GM10266 (cell line): ENCODE measurements at regions not wholly inside any gene's neighbourhood (a gene's known extent, or its start where the extent isn't known, plus 50 kb on each side); places are given as distances from the start of the nearest gene placed in this dataset.

ENCODE experiments used
- DNase-seq: peaks from one replicate; pipeline ENCODE4 v3.0.0; 2012; ENCODE audit errors: extremely low spot score
- CTCF ChIP-seq: IDR thresholded peaks from 2 replicates; pipeline ENCODE4 v1.5.1; 2012; ENCODE audit warnings: mild to moderate bottlenecking, low read depth; ENCODE audit not compliant: control insufficient read depth, insufficient read depth; ENCODE audit errors: missing control alignments

GRCh38 chr3:81983382-81983781, 221.9 kb upstream of the GBE1 start:
- no peak for DNase-seq
- no peak for TF ChIP-seq CTCF

GRCh38 chr3:81980596-81981494, 219.4 kb upstream of the GBE1 start:
- TF ChIP-seq CTCF = no peak
- DNase-seq = no peak

GRCh38 chr3:81974751-81975150, 213.3 kb upstream of the GBE1 start:
- DNase-seq = no peak
- TF ChIP-seq CTCF = no peak

GRCh38 chr3:81968658-81969057, 207.2 kb upstream of the GBE1 start:
- TF ChIP-seq CTCF = no peak
- no peak for DNase-seq

- no peak for TF ChIP-seq CTCF
- DNase-seq = no peak
Measured at GRCh38 chr3:81967393-81967792, 205.9 kb upstream of the GBE1 start.

- no peak for DNase-seq
- no peak for TF ChIP-seq CTCF
Measured at GRCh38 chr3:81965696-81966095, 204.3 kb upstream of the GBE1 start.

GRCh38 chr3:81962396-81962795, 201.0 kb upstream of the GBE1 start:
- DNase-seq = no peak
- no peak for TF ChIP-seq CTCF
